Testis (tissue), 2 donors: ENCODE measurements at regions not wholly inside any gene's neighbourhood (a gene's known extent, or its start where the extent isn't known, plus 50 kb on each side); places are given as distances from the start of the nearest gene placed in this dataset.

ENCODE experiments used
- POLR2A ChIP-seq: fragments of 450-650 bp; IDR thresholded peaks from one replicate; pipeline ENCODE4 v1.6.1; 2017; ENCODE audit warnings: antibody characterized with exemption, mild to moderate bottlenecking, moderate library complexity
- TF ChIP-seq, protein P1 (sequence below), 3 experiments: fragments of 450-650 bp in 2 of 3; fragments of 200-600 bp in 1 of 3; sonication (generic) in 1 of 3; IDR thresholded peaks; one replicate each; pipeline ENCODE4 v1.5.1; 2016 to 2019; ENCODE audit warnings: antibody characterized with exemption in 3 of 3, mild to moderate bottlenecking in 2 of 3, moderate library complexity in 1 of 3

DNA sequence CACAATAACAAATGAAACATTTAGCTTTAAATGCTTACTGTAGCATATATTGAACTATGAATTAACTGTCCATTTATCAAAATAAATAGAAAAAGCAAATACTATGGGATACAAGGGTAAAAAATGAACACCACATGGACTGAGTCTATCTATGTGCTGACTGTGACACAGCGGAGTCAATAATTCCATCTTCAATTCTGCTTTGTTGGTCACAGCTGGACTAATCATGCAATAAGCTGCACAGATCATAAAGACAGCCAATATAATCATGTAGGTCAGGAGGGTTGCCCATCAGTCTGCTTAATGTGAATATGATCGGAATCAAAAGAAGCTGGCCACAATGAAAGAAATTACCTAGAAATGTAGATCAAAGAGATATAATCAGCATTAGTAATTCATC lies 95.7 kb upstream of the FAM47A start:
- TF ChIP-seq POLR2A = no peak
- TF ChIP-seq, protein P1, sequence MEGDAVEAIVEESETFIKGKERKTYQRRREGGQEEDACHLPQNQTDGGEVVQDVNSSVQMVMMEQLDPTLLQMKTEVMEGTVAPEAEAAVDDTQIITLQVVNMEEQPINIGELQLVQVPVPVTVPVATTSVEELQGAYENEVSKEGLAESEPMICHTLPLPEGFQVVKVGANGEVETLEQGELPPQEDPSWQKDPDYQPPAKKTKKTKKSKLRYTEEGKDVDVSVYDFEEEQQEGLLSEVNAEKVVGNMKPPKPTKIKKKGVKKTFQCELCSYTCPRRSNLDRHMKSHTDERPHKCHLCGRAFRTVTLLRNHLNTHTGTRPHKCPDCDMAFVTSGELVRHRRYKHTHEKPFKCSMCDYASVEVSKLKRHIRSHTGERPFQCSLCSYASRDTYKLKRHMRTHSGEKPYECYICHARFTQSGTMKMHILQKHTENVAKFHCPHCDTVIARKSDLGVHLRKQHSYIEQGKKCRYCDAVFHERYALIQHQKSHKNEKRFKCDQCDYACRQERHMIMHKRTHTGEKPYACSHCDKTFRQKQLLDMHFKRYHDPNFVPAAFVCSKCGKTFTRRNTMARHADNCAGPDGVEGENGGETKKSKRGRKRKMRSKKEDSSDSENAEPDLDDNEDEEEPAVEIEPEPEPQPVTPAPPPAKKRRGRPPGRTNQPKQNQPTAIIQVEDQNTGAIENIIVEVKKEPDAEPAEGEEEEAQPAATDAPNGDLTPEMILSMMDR (IDR thresholded peaks at IDR 0.05) = no peak
